ENCODE measurements at regions not wholly inside any gene's neighbourhood (a gene's known extent, or its start where the extent isn't known, plus 50 kb on each side); places are given as distances from the start of the nearest gene placed in this dataset.

DNA sequence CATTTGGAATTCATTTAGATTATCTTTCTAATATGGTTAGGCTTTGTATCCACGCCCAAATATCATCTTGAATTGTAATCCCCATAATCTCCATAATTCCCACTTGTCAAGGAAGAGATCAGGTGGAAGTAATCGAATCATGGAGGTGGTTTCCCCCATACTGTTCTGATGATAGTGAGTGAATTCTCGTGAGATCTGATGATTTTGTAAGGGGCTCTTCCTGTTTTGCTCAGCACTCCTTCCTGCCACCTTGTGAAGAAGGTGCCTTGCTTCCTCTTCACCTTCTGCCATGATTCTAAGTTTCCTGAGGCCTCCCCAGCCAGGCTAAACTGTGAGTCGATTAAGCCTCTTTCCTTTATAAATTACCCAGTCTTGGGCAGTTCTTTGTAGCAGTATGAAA is 527.5 kb upstream of the ARRDC3 start:
- no peaks in the 10 kb centered on the region for H3K27me3 Mint-ChIP-seq
- no peak overlapping the region for H3K4me3 Mint-ChIP-seq (ENCODE audit: low read depth)
- H3K9me3 Mint-ChIP-seq (ENCODE audit: low read depth), result no peaks in the 10 kb centered on the region
- H3K36me3 Mint-ChIP-seq (ENCODE audit: insufficient read depth), result no peaks in the 10 kb centered on the region
- no peak overlapping the region for H3K27ac Mint-ChIP-seq
- no peak for DNase-seq (ENCODE audit: low spot score, unreplicated experiment)
- H3K4me1 Mint-ChIP-seq (ENCODE audit: low read depth), result peaks cover 1% of the 10 kb centered on the region
- TF ChIP-seq, protein P1, sequence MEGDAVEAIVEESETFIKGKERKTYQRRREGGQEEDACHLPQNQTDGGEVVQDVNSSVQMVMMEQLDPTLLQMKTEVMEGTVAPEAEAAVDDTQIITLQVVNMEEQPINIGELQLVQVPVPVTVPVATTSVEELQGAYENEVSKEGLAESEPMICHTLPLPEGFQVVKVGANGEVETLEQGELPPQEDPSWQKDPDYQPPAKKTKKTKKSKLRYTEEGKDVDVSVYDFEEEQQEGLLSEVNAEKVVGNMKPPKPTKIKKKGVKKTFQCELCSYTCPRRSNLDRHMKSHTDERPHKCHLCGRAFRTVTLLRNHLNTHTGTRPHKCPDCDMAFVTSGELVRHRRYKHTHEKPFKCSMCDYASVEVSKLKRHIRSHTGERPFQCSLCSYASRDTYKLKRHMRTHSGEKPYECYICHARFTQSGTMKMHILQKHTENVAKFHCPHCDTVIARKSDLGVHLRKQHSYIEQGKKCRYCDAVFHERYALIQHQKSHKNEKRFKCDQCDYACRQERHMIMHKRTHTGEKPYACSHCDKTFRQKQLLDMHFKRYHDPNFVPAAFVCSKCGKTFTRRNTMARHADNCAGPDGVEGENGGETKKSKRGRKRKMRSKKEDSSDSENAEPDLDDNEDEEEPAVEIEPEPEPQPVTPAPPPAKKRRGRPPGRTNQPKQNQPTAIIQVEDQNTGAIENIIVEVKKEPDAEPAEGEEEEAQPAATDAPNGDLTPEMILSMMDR (IDR thresholded peaks at IDR 0.05; ENCODE audit: unreplicated experiment), result no peak

DNA sequence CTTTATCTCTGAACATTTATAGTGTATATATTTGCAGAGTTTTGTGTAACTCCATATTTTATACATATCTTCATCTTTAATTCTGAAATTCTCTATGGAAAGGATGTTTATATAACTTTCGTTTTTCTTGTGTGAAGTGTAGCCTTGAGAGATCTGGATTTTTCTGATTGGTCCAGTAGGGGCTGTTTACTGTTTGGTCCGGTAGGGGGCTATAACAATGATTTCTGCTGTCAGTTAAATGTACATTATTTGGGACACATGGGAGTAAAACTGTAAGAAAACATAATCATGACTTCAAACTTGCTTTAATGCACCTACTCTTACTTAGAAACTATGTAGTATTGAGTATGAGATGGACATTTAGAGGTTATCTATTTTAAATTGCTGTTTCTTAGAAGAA is 527.1 kb upstream of the ARRDC3 start:
- H3K27ac Mint-ChIP-seq, result no peak overlapping the region
- H3K4me1 Mint-ChIP-seq (ENCODE audit: low read depth), result peaks cover 1% of the 10 kb centered on the region
- no peaks in the 10 kb centered on the region for H3K36me3 Mint-ChIP-seq (ENCODE audit: insufficient read depth)
- H3K4me3 Mint-ChIP-seq (ENCODE audit: low read depth), result no peak overlapping the region
- TF ChIP-seq, protein P1 (IDR thresholded peaks at IDR 0.05; ENCODE audit: unreplicated experiment), result no peak
- no peak for DNase-seq (ENCODE audit: low spot score, unreplicated experiment)
- H3K27me3 Mint-ChIP-seq, result no peaks in the 10 kb centered on the region
- H3K9me3 Mint-ChIP-seq (ENCODE audit: low read depth), result no peaks in the 10 kb centered on the region

DNA sequence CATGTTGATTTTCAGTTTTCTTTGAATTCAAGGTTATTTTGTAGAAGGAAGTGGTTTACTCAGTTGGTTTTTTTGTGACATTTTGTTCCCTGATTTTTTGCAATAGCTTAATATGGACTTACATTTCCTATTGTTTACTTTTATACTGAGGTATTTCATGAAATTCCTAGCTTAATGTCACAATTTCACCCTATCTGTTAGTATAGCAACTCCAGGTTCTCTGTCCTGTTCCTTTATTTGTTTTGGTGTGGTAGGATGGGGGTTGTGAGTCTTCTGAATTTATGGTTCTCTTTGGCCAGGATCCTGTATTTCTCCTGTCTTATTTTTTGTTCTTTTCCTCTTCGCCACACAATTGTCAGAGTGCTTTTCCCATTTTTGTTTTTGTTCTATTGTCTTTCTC is 523.4 kb upstream of the ARRDC3 start:
- TF ChIP-seq, protein P1 (IDR thresholded peaks at IDR 0.05; ENCODE audit: unreplicated experiment), result no peak
- no peaks in the 10 kb centered on the region for H3K27me3 Mint-ChIP-seq
- DNase-seq (ENCODE audit: low spot score, unreplicated experiment), result no peak
- no peak overlapping the region for H3K4me3 Mint-ChIP-seq (ENCODE audit: low read depth)
- H3K4me1 Mint-ChIP-seq (ENCODE audit: low read depth), result peaks cover 1% of the 10 kb centered on the region
- no peaks in the 10 kb centered on the region for H3K9me3 Mint-ChIP-seq (ENCODE audit: low read depth)
- no peaks in the 10 kb centered on the region for H3K36me3 Mint-ChIP-seq (ENCODE audit: insufficient read depth)
- H3K27ac Mint-ChIP-seq, result no peak overlapping the region

DNA sequence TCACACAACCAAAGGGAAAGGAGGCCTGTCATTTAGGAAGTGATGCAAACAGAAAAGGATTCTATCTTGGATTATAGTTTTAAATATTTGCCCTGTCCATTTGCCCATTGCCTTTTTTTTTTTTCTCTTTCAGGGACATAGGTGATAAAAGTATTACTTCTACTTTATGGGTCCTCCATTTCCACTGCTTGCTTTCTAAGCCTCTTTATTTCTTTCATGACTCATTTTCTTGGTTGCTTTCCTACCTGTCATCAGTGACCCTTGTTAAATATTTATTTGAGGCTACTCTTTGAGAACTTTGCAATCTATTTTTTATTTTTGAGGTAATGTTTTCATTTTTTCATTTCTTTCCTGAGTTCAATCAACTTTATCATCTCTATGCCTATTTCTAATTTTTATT is 522.9 kb upstream of the ARRDC3 start:
- DNase-seq (ENCODE audit: low spot score, unreplicated experiment), result no peak
- Mint-ChIP-seq H3K36me3 (ENCODE audit: insufficient read depth) (no peaks in the 10 kb centered on the region), H3K27ac (no peak overlapping the region), H3K9me3 (ENCODE audit: low read depth) (no peaks in the 10 kb centered on the region), H3K27me3 (no peaks in the 10 kb centered on the region), H3K4me3 (ENCODE audit: low read depth) (no peak overlapping the region), H3K4me1 (ENCODE audit: low read depth) (peaks cover 1% of the 10 kb centered on the region)
- TF ChIP-seq, protein P1 (IDR thresholded peaks at IDR 0.05; ENCODE audit: unreplicated experiment), result no peak

DNA sequence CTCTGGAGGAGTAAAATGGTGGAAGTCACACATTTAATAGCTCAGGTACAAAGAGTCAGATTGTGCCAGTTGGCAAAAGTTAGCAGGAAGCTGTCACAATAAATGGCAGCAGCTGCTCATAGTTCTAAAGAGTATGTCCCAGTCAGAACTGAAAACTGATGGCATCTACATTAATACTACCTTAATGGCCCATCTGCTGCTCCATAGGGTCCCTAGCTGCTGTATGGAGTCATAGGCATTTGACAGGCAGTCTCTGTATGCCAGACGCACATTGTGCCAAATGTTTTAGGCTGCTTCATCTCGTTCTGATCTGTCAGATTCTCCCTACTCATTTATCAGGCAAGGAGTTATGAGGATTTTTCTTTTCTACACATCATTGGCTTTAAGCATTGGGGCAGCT is 515.8 kb upstream of the ARRDC3 start:
- no peaks in the 10 kb centered on the region for H3K9me3 Mint-ChIP-seq (ENCODE audit: low read depth)
- TF ChIP-seq, protein P1 (IDR thresholded peaks at IDR 0.05; ENCODE audit: unreplicated experiment), result no peak
- no peak overlapping the region for H3K4me3 Mint-ChIP-seq (ENCODE audit: low read depth)
- H3K4me1 Mint-ChIP-seq (ENCODE audit: low read depth), result no peaks in the 10 kb centered on the region
- H3K36me3 Mint-ChIP-seq (ENCODE audit: insufficient read depth), result no peaks in the 10 kb centered on the region
- DNase-seq (ENCODE audit: low spot score, unreplicated experiment), result no peak
- H3K27ac Mint-ChIP-seq, result no peak overlapping the region
- H3K27me3 Mint-ChIP-seq, result no peaks in the 10 kb centered on the region
